Left ventricle myocardium inferior (tissue), 1 donor: ENCODE measurements at regions not wholly inside any gene's neighbourhood (a gene's known extent, or its start where the extent isn't known, plus 50 kb on each side); places are given as distances from the start of the nearest gene placed in this dataset.

ENCODE experiments used
- DNase-seq: peaks from one replicate; pipeline ENCODE4 v3.0.0-alpha.2; 2020
- H3K27ac ChIP-seq: fragments of 200-600 bp; replicated peaks from 2 replicates; pipeline ENCODE4 v1.8.0; 2021
- H3K27me3 ChIP-seq: fragments of 200-600 bp; 2 replicates; pipeline ENCODE4 v1.8.0; 2021; ENCODE audit warnings: low read depth
- H3K36me3 ChIP-seq: fragments of 200-600 bp; 2 replicates; pipeline ENCODE4 v1.8.0; 2021
- H3K4me1 ChIP-seq: fragments of 200-600 bp; 2 replicates; pipeline ENCODE4 v1.8.0; 2021
- H3K4me3 ChIP-seq: fragments of 200-600 bp; 2 replicates; pipeline ENCODE4 v1.8.0; 2021; ENCODE audit warnings: mild to moderate bottlenecking, moderate library complexity
- H3K9me3 ChIP-seq: fragments of 200-600 bp; replicated peaks from 2 replicates; pipeline ENCODE4 v1.8.0; 2021
- CTCF ChIP-seq: fragments of 200-600 bp; IDR thresholded peaks from 2 replicates; pipeline ENCODE4 v1.8.0; 2021; ENCODE audit warnings: antibody characterized with exemption, mild to moderate bottlenecking, borderline replicate concordance
- intact Hi-C: fragments of 100-400 bp; cut with micrococcal nuclease; formaldehyde crosslinking; loops from one replicate; pipeline ENCODE4 v1.11.0; 2022
- donor health status: DM: no; HTN: yes; CAD: no; lungs with severe emphysema.

GRCh38 chr9:19976226-19976625, 187.4 kb upstream of the SLC24A2 start:
- no peak for TF ChIP-seq CTCF
- intact Hi-C loops = no loop called here
- Histone ChIP-seq H3K27ac (no peak overlapping the region), H3K4me1 (no peaks in the 10 kb centered on the region), H3K27me3 (no peaks in the 10 kb centered on the region), H3K36me3 (no peaks in the 10 kb centered on the region), H3K9me3 (no peaks in the 10 kb centered on the region), H3K4me3 (no peak overlapping the region)
- no peak for DNase-seq

- Histone ChIP-seq H3K36me3 (no peaks in the 10 kb centered on the region), H3K27me3 (no peaks in the 10 kb centered on the region), H3K9me3 (no peaks in the 10 kb centered on the region), H3K4me3 (no peak overlapping the region), H3K4me1 (no peaks in the 10 kb centered on the region), H3K27ac (no peak overlapping the region)
- no peak for DNase-seq
- TF ChIP-seq CTCF = no peak
- intact Hi-C loops = no loop called here
Measured at GRCh38 chr9:19975499-19975898, 186.7 kb upstream of the SLC24A2 start.

- intact Hi-C loops = no loop called here
- no peaks in the 10 kb centered on the region for H3K4me1 ChIP-seq
- no peaks in the 10 kb centered on the region for H3K9me3 ChIP-seq
- H3K36me3 ChIP-seq = no peaks in the 10 kb centered on the region
- no peak overlapping the region for H3K27ac ChIP-seq
- no peaks in the 10 kb centered on the region for H3K27me3 ChIP-seq
- H3K4me3 ChIP-seq = no peak overlapping the region
- no peak for DNase-seq
- no peak for TF ChIP-seq CTCF
Measured at GRCh38 chr9:19969721-19970120, 180.9 kb upstream of the SLC24A2 start.

GRCh38 chr9:19967888-19968459, 179.1 kb upstream of the SLC24A2 start:
- no peaks in the 10 kb centered on the region for H3K9me3 ChIP-seq
- no peak overlapping the region for H3K4me3 ChIP-seq
- TF ChIP-seq CTCF = no peak
- H3K36me3 ChIP-seq = no peaks in the 10 kb centered on the region
- H3K27ac ChIP-seq = no peak overlapping the region
- intact Hi-C loops = no loop called here
- H3K4me1 ChIP-seq = no peaks in the 10 kb centered on the region
- no peaks in the 10 kb centered on the region for H3K27me3 ChIP-seq
- DNase-seq = no peak

GRCh38 chr9:19967216-19967887, 178.5 kb upstream of the SLC24A2 start:
- Histone ChIP-seq H3K4me3 (no peak overlapping the region), H3K9me3 (no peaks in the 10 kb centered on the region), H3K36me3 (no peaks in the 10 kb centered on the region), H3K27me3 (no peaks in the 10 kb centered on the region), H3K4me1 (no peaks in the 10 kb centered on the region), H3K27ac (no peak overlapping the region)
- no peak for TF ChIP-seq CTCF
- intact Hi-C loops = no loop called here
- no peak for DNase-seq
